Right lobe of liver (tissue), 4 donors: ENCODE measurements at regions not wholly inside any gene's neighbourhood (a gene's known extent, or its start where the extent isn't known, plus 50 kb on each side); places are given as distances from the start of the nearest gene placed in this dataset.

ENCODE experiments used
- CTCF ChIP-seq, 4 donors: fragments of 200-600 bp in 3 of 4; fragments of 450-650 bp in 1 of 4; IDR thresholded peaks; one replicate each; pipeline versions ENCODE4 v1.5.1 to v1.8.0; 2016 to 2022; ENCODE audit warnings: antibody characterized with exemption in 4 of 4, mild to moderate bottlenecking in 2 of 4
- POLR2A ChIP-seq: fragments of 450-650 bp; IDR thresholded peaks from one replicate; pipeline ENCODE4 v1.6.1; 2017; ENCODE audit warnings: antibody characterized with exemption, mild to moderate bottlenecking
- donor health status: DM: no; HTN: no; CAD: no.
- donor health status: DM: no; HTN: no; CAD: no.
- donor health status: DM: no; HTN: yes; CAD: no.

- TF ChIP-seq CTCF (IDR thresholded peaks at IDR 0.05), result no peak
- no peak for TF ChIP-seq POLR2A
Measured at GRCh38 chr18:31250902-31251301, 67.1 kb upstream of the DSG1 start.
